ENCODE measurements at regions not wholly inside any gene's neighbourhood (a gene's known extent, or its start where the extent isn't known, plus 50 kb on each side); places are given as distances from the start of the nearest gene placed in this dataset.

DNA sequence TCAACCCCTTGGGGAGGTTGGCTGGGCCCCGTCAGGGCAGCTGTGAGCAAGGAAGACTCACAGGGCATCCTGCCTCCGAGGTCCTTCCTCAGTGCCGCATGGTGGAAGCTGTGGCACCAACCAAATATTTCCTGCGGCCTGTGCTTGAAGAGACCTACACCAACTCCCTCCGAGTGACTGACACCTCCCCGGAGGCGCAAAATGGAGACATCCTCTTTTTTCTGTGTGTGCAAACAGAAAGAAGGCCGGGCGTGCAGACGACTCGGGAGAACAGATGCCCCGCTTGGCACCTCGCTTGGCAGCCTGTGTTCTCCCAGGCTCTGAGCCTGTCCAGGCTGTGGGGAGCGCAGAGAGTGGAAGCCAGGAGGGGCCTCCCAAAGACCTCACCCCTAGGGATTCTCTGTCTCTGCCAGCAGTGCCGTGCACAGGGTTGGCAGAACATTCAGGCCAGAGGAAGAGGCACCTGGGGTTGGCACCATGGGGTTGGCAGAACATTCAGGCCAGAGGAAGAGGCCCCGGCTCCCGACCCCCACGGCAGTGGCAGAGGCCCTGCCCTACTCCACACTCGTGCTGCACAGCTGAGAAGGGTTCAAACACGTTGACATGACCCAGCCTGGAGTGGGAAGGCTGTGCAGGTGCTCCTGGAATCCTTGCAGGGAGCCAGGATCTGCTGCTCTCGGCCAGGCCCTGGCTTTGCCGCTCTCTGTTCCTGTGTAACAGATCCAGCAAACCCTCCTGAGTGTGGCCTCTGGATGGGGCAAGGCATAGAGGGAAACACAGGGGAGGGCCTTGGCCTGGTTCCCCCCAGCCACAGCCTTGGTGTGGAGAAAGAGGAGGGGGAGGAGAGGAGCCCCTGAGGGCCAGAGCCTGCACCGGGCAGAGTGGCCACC is 805.5 kb downstream of the BRD1 start:
- no peak for TF ChIP-seq EZH2phosphoT487 (IDR thresholded peaks at IDR 0.05; ENCODE audit: low read length)
- TF ChIP-seq, protein P1, sequence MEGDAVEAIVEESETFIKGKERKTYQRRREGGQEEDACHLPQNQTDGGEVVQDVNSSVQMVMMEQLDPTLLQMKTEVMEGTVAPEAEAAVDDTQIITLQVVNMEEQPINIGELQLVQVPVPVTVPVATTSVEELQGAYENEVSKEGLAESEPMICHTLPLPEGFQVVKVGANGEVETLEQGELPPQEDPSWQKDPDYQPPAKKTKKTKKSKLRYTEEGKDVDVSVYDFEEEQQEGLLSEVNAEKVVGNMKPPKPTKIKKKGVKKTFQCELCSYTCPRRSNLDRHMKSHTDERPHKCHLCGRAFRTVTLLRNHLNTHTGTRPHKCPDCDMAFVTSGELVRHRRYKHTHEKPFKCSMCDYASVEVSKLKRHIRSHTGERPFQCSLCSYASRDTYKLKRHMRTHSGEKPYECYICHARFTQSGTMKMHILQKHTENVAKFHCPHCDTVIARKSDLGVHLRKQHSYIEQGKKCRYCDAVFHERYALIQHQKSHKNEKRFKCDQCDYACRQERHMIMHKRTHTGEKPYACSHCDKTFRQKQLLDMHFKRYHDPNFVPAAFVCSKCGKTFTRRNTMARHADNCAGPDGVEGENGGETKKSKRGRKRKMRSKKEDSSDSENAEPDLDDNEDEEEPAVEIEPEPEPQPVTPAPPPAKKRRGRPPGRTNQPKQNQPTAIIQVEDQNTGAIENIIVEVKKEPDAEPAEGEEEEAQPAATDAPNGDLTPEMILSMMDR (IDR thresholded peaks at IDR 0.05; ENCODE audit: low read length): no peak
- no peak for TF ChIP-seq EZH2 (optimal IDR thresholded peaks at IDR 0.05; ENCODE audit: low read depth, low read length)

Data from MM.1S (cell line).